B cell (primary cell): ENCODE measurements at regions not wholly inside any gene's neighbourhood (a gene's known extent, or its start where the extent isn't known, plus 50 kb on each side); places are given as distances from the start of the nearest gene placed in this dataset.

Experiments
- ATAC-seq: fragments of 200-7000 bp; cut with Tn5 transposase; one replicate; pipeline ENCODE4 v1.10.0; 2021; ENCODE audit warnings: low read depth, mild to moderate bottlenecking, moderate number of reproducible peaks, moderate library complexity
- CTCF ChIA-PET: fragments of 350-600 bp; sonication (Branson Sonifier 250); formaldehyde crosslinking; loops from one replicate; lab custom pipeline; 2021; ENCODE audit warnings: antibody characterized with exemption, inconsistent platforms; lab: Charles Lee
- POLR2A ChIA-PET: fragments of 350-600 bp; sonication (Branson Sonifier 250); formaldehyde crosslinking; loops from one replicate; lab custom pipeline; 2021; ENCODE audit warnings: antibody characterized with exemption; lab: Charles Lee
- DNase-seq: peaks from one replicate; pipeline ENCODE4 v3.0.0; 2013
- H2AFZ ChIP-seq: 2 replicates; pipeline ENCODE4 v1.6.1; 2012; ENCODE audit warnings: mild to moderate bottlenecking, low read depth, low read length; ENCODE audit not compliant: insufficient read depth, poor library complexity, severe bottlenecking
- H3K27ac ChIP-seq, 2 donors: 1 replicate in 1 of 2; 2 replicates in 1 of 2; pipeline ENCODE4 v1.5.1; 2012 to 2013; ENCODE audit warnings: low read length in 2 of 2, mild to moderate bottlenecking in 2 of 2, moderate library complexity in 1 of 2
- H3K27me3 ChIP-seq, 4 experiments: fragments of 200-600 bp in 1 of 4; sonication (generic) in 1 of 4; replicated peaks in 1 of 4; 1 replicate in 2 of 4; 2 replicates in 2 of 4; pipeline versions ENCODE4 v1.6.1 to v1.7.0; 2013 to 2016; ENCODE audit warnings: low read length in 3 of 4, mild to moderate bottlenecking in 2 of 4, mixed read lengths in 1 of 4, moderate library complexity in 1 of 4; ENCODE audit not compliant: insufficient read depth in 4 of 4, control insufficient read depth in 3 of 4; ENCODE audit errors: control extremely low read depth in 1 of 4
- H3K36me3 ChIP-seq, 2 experiments: replicated peaks in 1 of 2; 1 replicate in 1 of 2; 2 replicates in 1 of 2; pipeline versions ENCODE4 v1.6.1 to v1.7.1; 2013; ENCODE audit warnings: low read length in 1 of 2; ENCODE audit not compliant: insufficient read depth in 2 of 2, control insufficient read depth in 1 of 2; ENCODE audit errors: control extremely low read depth in 1 of 2, extremely low read depth in 1 of 2
- H3K4me1 ChIP-seq, 2 donors: fragments of 200-600 bp in 1 of 2; sonication (generic) in 1 of 2; 1 replicate in 1 of 2; 2 replicates in 1 of 2; pipeline versions ENCODE4 v1.5.1 to v1.6.1; 2013 to 2017; ENCODE audit warnings: low read length in 2 of 2; ENCODE audit not compliant: control insufficient read depth in 2 of 2, insufficient read depth in 2 of 2
- H3K4me2 ChIP-seq: replicated peaks from 2 replicates; pipeline ENCODE3; 2012; ENCODE audit warnings: mild to moderate bottlenecking, low read depth, low read length; ENCODE audit not compliant: poor library complexity, severe bottlenecking
- H3K4me3 ChIP-seq, 5 experiments: fragments of 200-600 bp in 1 of 5; sonication (generic) in 1 of 5; 1 replicate in 3 of 5; 2 replicates in 2 of 5; pipeline versions ENCODE4 v1.5.1 to v1.7.0; 2011 to 2016; ENCODE audit warnings: low read length in 4 of 5, mild to moderate bottlenecking in 4 of 5, low read depth in 2 of 5, control low read depth in 1 of 5, moderate library complexity in 1 of 5; ENCODE audit not compliant: insufficient read depth in 1 of 5; ENCODE audit errors: control extremely low read depth in 1 of 5, extremely low read depth in 1 of 5
- H3K79me2 ChIP-seq: fragments of 200-600 bp; sonication (generic); one replicate; pipeline ENCODE4 v1.6.0; 2016; ENCODE audit warnings: low read length; ENCODE audit not compliant: control insufficient read depth, insufficient read depth
- H3K9ac ChIP-seq: fragments of 200-600 bp; sonication (generic); 2 replicates; pipeline ENCODE4 v1.6.1; 2017; ENCODE audit warnings: mild to moderate bottlenecking, low read length, moderate library complexity
- H3K9me3 ChIP-seq, 3 donors: one replicate each; pipeline versions ENCODE4 v1.6.1 to v1.7.1; 2013; ENCODE audit warnings: low read length in 2 of 3; ENCODE audit not compliant: control insufficient read depth in 2 of 3, insufficient read depth in 1 of 3; ENCODE audit errors: control extremely low read depth in 1 of 3
- H4K20me1 ChIP-seq: 2 replicates; pipeline ENCODE4 v1.6.0; 2012; ENCODE audit warnings: mild to moderate bottlenecking, low read length; ENCODE audit not compliant: insufficient read depth, control insufficient read depth, poor library complexity, severe bottlenecking
- H3K27ac Mint-ChIP-seq: one replicate; pipeline ENCODE4 v1.8.0; 2021; ENCODE audit warnings: mixed read lengths
- H3K27me3 Mint-ChIP-seq: one replicate; pipeline ENCODE4 v1.8.0; 2021; ENCODE audit warnings: mixed read lengths
- H3K4me1 Mint-ChIP-seq: one replicate; pipeline ENCODE4 v1.8.0; 2021; ENCODE audit warnings: mixed read lengths
- H3K4me3 Mint-ChIP-seq: one replicate; pipeline ENCODE4 v1.8.0; 2021; ENCODE audit warnings: mixed read lengths
- H3K9me3 Mint-ChIP-seq: one replicate; pipeline ENCODE4 v1.8.0; 2022; ENCODE audit warnings: mixed read lengths; ENCODE audit not compliant: insufficient read depth
- CTCF ChIP-seq: fragments of 200-600 bp; IDR thresholded peaks from one replicate; pipeline ENCODE4 v1.8.0; 2022; ENCODE audit warnings: antibody characterized with exemption, mild to moderate bottlenecking
- EZH2 ChIP-seq: IDR thresholded peaks from 2 replicates; pipeline ENCODE4 v1.6.1; 2012; ENCODE audit warnings: borderline replicate concordance, low read depth, mild to moderate bottlenecking, moderate library complexity, low read length; ENCODE audit not compliant: insufficient read depth, poor library complexity, severe bottlenecking
- WGBS: methylation state at CpG from one replicate; pipeline ENCODE4 v1.1.5; 2013; ENCODE audit warnings: missing lambda C conversion rate; ENCODE audit not compliant: insufficient coverage; 5-methylcytosine and 5-hydroxymethylcytosine counted together
- intact Hi-C: fragments of 100-400 bp; cut with micrococcal nuclease; formaldehyde crosslinking; loops from one replicate; pipeline ENCODE4 v1.10.0; 2022

- TF ChIP-seq CTCF = no peak
- no peak for TF ChIP-seq EZH2
- Histone ChIP-seq H3K79me2 (no peaks in the 10 kb centered on the region), H3K9me3 (peaks cover 0 to 10% (median 0%) of the 10 kb centered on the region in 3 donors), H3K27ac (no peak overlapping the region), H3K36me3 (no peaks in the 10 kb centered on the region), H3K4me1 (no peaks in the 10 kb centered on the region), H4K20me1 (no peaks in the 10 kb centered on the region), H2AFZ (no peak overlapping the region), H3K4me3 (no peak overlapping the region), H3K4me2 (no peak overlapping the region), H3K27me3 (no peaks in the 10 kb centered on the region), H3K9ac (no peak overlapping the region)
- Mint-ChIP-seq H3K9me3 (no peaks in the 10 kb centered on the region), H3K4me3 (no peak overlapping the region), H3K27me3 (no peaks in the 10 kb centered on the region), H3K27ac (no peak overlapping the region), H3K4me1 (no peaks in the 10 kb centered on the region)
- ATAC-seq = no peak
- intact Hi-C loops = no loop called here
- ChIA-PET CTCF (no interaction called here), POLR2A (no interaction called here)
- DNase-seq = no peak
- WGBS = 100% methylated on average over 1 of the region's 1 CpG
Measured at GRCh38 chr4:137632842-137633241, 100.5 kb upstream of the PCDH18 start.

GRCh38 chr4:137631605-137632004, 99.3 kb upstream of the PCDH18 start:
- H2AFZ ChIP-seq = no peak overlapping the region
- no peak overlapping the region for H3K27ac Mint-ChIP-seq
- H3K4me3 ChIP-seq = no peak overlapping the region
- H3K4me1 ChIP-seq = no peaks in the 10 kb centered on the region
- H3K4me2 ChIP-seq = no peak overlapping the region
- CTCF ChIA-PET = no interaction called here
- ATAC-seq (no peak), DNase-seq (no peak)
- no peaks in the 10 kb centered on the region for H3K4me1 Mint-ChIP-seq
- 97% methylated on average over 2 of the region's 2 CpGs for WGBS
- no peak for TF ChIP-seq EZH2
- TF ChIP-seq CTCF = no peak
- no peak overlapping the region for H3K9ac ChIP-seq
- H3K4me3 Mint-ChIP-seq = no peak overlapping the region
- H3K27me3 Mint-ChIP-seq = no peaks in the 10 kb centered on the region
- H3K27me3 ChIP-seq = no peaks in the 10 kb centered on the region
- no peaks in the 10 kb centered on the region for H3K9me3 Mint-ChIP-seq
- intact Hi-C loops = no loop called here
- no peaks in the 10 kb centered on the region for H4K20me1 ChIP-seq
- POLR2A ChIA-PET = no interaction called here
- H3K27ac ChIP-seq = no peak overlapping the region
- H3K9me3 ChIP-seq = peaks cover 0 to 10% (median 0%) of the 10 kb centered on the region in 3 donors
- no peaks in the 10 kb centered on the region for H3K36me3 ChIP-seq
- no peaks in the 10 kb centered on the region for H3K79me2 ChIP-seq
